Loucy (cell line): ENCODE measurements at regions not wholly inside any gene's neighbourhood (a gene's known extent, or its start where the extent isn't known, plus 50 kb on each side); places are given as distances from the start of the nearest gene placed in this dataset.

Experiments used
- CTCF ChIP-seq: fragments of 200-600 bp; sonication (generic); conservative IDR thresholded peaks from 2 replicates; pipeline ENCODE4 v1.5.1; 2014; ENCODE audit warnings: mild to moderate bottlenecking, antibody characterized with exemption, low read length
- EZH2phosphoT487 ChIP-seq: fragments of 200-600 bp; IDR thresholded peaks from 2 replicates; pipeline ENCODE4 v1.6.1; 2018; ENCODE audit warnings: antibody characterized with exemption, mild to moderate bottlenecking, moderate library complexity, borderline replicate concordance

GRCh38 chr6:74250161-74250818 is 554.3 kb downstream of the CD109 start:
- TF ChIP-seq CTCF (no peak), EZH2phosphoT487 (no peak)
